ENCODE measurements at regions not wholly inside any gene's neighbourhood (a gene's known extent, or its start where the extent isn't known, plus 50 kb on each side); places are given as distances from the start of the nearest gene placed in this dataset.

GRCh38 chr18:72174972-72175649 lies 369.0 kb downstream of the CBLN2 start:
- TF ChIP-seq CTCF (IDR thresholded peaks at IDR 0.05) (no peak), EZH2phosphoT487 (IDR thresholded peaks at IDR 0.05) (no peak)
